Renal cortical epithelial cell (primary cell): ENCODE measurements at regions not wholly inside any gene's neighbourhood (a gene's known extent, or its start where the extent isn't known, plus 50 kb on each side); places are given as distances from the start of the nearest gene placed in this dataset.
"Not testable (repeated sequence)": the region's sequence is repeated elsewhere in the genome, so short reads cannot be mapped to it uniquely, and the experiment has no call there.

ENCODE experiments used
- DNase-seq: peaks from one replicate; pipeline ENCODE4 v3.0.0-alpha.2; 2011; ENCODE audit warnings: low read depth

DNA sequence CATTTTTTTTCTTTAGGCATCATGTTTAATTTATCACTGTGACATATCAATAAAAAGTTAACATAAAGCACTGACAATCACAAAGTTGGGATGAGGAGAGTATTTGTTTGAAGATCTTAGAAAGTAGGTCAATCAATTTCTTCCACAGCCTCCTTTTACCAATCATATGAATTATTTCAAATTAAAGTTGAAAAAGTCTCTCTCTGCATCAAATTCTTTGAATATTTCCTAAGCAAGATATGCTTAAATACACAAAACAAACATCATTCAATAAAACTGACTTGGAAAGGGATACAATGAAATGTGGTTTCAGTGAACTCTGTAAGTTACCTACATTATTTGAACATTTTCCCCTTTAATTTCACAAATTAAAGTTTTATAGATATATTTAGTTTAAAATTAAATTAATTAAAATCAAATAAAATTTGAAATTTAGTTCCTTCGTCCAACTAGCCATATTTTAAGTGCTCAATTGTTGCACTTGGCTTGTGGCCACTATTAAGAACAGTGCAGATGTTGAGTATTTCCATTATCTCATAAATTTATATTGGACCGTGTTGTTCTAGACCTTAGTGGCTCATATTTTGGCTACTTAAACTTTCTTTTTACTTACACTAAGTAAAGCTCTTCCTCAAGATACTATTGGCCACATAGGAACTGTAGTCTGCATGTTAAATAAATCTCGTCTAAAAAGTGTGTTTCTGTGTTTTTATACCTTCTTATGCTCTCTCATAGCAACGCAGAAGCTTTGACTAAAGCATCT lies 949.7 kb upstream of the NUDT12 start:
- no peak for DNase-seq

DNA sequence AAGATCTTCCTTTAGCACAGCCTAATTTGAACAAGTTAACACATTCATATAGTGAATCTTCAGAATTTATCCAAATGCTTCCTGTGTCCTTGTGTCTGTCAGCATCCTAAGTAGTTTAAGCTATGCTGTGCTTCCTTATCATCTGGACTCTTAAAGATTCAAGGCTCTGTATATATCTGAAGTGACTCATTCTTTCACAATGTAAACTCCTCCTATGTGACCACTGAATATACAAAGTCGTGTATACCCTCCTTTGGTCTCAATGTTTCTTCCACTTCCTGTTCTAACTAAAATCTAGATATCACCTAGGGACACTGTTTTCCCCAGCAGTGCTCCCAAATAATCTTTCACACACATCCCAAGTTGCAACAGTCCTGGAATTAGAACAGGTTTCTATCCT lies 935.7 kb upstream of the NUDT12 start:
- DNase-seq: no peak

DNA sequence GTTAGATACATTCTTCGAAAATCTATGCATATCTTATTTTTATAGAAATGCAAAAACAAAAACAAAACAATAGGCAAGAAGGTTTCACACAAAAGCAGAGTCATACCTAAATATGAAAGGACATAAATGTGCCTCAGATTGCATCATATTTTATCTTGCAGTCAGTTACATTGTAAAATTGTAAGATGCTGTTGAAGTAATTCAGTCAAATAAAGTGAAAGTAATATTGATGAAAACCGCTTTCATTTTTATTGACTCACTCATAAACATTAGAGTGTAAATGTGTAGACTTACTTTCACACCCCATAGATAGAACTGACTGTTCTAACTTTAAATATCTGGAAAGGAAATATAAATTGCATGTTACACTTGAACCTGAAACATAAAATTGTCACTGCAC lies 931.5 kb upstream of the NUDT12 start:
- DNase-seq: no peak

- no peak for DNase-seq
Measured at GRCh38 chr5:104472811-104473210, 910.2 kb upstream of the NUDT12 start.

- no peak for DNase-seq
Measured at GRCh38 chr5:104456122-104456521, 893.5 kb upstream of the NUDT12 start.

DNA sequence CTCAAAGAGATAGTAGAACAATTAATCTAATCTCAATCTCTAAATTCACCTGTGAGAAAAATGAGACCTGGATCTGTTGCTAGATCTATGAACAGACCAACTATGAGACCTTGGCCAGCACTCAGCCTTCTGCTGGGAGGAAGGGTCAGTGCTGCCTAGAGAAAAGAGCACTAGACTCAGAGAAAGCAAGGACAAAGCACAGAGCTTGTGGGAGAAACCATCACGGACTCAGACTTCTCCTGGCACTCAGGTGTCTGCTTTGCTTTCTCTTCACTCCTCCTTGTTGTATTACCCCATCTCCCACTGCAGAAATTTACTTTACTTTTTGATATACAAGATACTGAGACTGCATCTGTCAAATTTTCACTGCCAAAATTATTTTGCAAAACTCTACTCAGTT lies 890.0 kb upstream of the NUDT12 start:
- no peak for DNase-seq

- not testable (repeated sequence) for DNase-seq
Measured at GRCh38 chr5:104451911-104452310, 889.3 kb upstream of the NUDT12 start.

- DNase-seq: no peak
Measured at GRCh38 chr5:104444656-104445055, 882.1 kb upstream of the NUDT12 start.

GRCh38 chr5:104443706-104444105 lies 881.1 kb upstream of the NUDT12 start:
- no peak for DNase-seq

DNA sequence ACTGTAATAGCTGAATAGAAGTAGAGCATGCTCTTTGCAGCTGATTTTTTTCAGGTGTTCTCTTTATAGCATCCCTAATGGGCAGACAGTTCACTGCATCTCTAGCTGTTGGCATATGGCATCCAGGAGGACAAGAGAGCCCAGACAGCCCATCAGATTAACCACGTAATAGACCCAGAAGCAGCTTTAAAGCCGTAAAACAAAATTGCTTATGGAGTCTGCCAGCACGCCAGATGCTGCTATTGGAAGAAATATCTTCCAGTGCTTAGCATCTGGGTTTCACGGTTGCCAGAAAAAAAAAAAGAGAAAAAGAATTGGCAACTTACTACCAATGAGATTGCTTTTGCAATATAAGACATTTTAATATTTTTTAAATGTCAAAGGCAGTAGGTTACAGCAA lies 869.4 kb upstream of the NUDT12 start:
- DNase-seq: no peak

GRCh38 chr5:104431002-104431620 lies 868.5 kb upstream of the NUDT12 start:
- no peak for DNase-seq

DNA sequence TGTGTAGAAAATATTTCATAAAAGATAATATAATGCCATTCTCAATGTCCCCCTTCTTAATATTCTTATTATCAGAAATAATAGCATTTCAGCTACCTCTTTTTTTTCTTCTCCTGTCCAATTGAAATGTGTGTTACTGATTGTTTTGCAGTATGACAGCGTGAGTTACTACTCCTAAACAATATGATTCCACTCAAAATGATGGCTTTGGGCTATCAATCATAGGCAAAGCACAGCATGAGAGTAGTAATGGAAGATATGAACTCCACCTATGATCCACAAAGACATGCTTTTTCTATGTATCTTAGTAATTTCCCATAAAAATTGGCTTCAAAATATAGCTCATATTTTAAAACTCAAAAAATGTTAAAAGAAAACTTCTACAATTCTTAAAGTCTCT lies 867.3 kb upstream of the NUDT12 start:
- DNase-seq: no peak

DNA sequence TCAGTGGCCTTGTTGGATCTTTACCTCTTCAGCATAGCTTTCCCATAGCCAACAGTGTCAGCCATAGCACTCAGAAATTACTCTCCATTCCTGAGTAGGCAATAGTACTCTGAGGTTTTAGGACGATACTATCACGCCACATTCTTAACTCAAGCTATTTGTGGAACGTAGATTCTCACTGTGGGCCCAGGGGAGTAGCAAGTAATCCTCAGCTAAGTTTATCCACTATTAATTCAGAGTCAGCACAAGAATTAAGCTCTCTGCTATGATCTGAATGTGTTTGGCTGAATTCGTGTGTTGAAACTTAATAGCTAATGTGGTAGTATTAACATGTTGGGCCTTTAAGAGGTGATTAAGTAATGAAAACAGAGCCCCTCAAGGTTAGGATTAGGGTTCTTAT lies 858.8 kb upstream of the NUDT12 start:
- no peak for DNase-seq

DNA sequence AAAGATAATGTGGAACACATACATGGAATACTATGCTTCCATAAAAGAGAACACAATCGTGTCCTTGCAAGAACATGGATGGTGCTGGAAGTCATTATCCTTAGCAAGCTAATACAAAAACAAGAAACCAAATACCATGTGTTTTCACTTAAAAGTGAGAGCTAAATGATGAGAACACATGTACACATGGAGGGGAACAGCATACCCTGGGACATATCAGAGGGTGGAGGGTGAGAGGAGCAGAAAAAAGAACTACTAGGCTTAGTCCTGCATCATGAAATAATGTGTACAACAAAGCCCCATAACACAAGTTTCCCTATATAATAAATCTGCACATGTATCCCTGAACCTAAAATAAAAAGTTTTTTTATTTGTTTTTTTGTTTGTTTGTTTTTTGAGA lies 855.5 kb upstream of the NUDT12 start:
- no peak for DNase-seq

- peak; percentile 25 for DNase-seq
Measured at GRCh38 chr5:104412649-104413240, 850.2 kb upstream of the NUDT12 start.

GRCh38 chr5:104400941-104401340 lies 838.4 kb upstream of the NUDT12 start:
- no peak for DNase-seq

DNA sequence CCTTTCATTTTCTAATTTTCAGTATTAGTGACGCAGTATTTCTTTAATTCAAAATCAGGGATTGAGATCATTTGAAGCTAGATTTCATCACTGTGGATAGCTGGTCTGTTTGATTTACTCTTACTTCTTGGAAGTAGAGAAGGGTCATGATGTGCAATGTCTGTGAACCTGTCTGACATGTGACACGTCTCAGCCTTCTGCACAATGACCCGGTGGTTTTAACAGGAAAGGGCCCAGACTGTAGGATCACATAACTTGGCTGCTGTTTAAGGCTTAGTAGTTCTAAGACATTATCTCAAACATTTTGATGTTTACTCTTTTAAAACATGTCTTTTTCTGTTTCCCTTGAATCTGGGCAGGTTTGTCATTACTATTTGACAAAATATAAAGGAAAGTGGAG lies 823.3 kb upstream of the NUDT12 start:
- DNase-seq: no peak

DNA sequence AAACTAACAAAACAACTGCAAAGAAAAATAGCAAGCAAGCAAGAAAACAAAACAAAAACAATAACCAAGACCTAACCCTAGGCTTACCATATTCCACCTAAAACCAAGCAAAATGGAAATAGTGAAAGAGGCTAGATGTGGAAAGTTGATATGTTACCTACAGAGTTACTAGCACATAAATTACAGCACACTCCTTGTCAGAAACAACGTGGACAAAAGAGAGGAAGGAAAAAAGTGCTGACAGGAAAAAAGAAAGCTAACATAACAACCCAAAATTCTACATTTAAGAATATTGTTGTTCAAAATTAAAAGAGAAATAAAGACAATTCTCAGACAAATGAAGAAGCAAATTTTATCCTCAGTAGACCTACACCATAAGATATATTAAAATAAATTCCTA lies 812.8 kb upstream of the NUDT12 start:
- DNase-seq: no peak

- no peak for DNase-seq
Measured at GRCh38 chr5:104372796-104373195, 810.2 kb upstream of the NUDT12 start.

DNA sequence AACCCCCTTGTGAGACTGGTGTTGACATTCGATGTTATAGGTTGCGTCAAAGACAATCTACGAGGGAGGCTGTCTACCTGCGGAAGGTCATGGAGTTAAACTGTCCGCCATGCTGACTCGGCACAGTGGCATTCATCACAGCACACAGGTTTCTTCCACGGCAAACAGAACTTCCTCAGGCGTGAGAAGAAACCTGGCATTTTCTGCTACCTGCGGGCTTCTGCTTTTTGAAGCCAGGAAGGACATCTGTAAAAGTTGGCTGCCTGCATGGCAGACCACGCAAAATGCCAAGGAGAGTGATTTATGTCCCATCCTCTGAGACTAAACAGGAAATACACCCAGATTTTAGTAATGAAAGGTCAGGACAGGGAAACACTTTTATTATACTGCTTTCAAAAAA lies 809.8 kb upstream of the NUDT12 start:
- DNase-seq: no peak

GRCh38 chr5:104370523-104370922 lies 807.9 kb upstream of the NUDT12 start:
- no peak for DNase-seq

DNA sequence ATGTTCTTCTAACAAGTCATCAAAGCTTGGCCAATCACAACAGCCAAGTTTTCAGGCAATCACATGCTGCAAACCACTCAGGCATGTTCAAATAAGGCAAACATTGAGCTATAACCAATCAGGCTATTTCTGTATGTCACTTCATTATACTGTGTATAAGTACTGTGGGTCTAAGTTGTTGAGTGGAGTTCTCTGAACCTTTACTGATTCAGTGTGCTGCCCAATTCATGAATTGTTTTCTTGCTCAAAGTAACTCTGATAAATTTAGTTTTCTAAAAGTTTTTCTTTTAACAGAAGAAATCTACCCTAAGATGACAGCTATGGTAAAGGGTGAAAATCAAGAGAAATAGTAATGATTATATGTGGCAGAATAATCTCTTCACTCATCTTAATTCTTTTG lies 805.4 kb upstream of the NUDT12 start:
- DNase-seq: no peak

GRCh38 chr5:104363567-104363966 lies 801.0 kb upstream of the NUDT12 start:
- DNase-seq: no peak
